ENCODE measurements at regions not wholly inside any gene's neighbourhood (a gene's known extent, or its start where the extent isn't known, plus 50 kb on each side); places are given as distances from the start of the nearest gene placed in this dataset.

- no peak for TF ChIP-seq CTCF (IDR thresholded peaks at IDR 0.05; ENCODE audit: poor library complexity, severe bottlenecking)
- no peaks in the 10 kb centered on the region for H3K9me3 ChIP-seq (ENCODE audit: severe bottlenecking)
- no peaks in the 10 kb centered on the region for H3K27me3 ChIP-seq (ENCODE audit: insufficient read depth, poor library complexity, severe bottlenecking)
- DNase-seq (ENCODE audit: low spot score) (no peak), ATAC-seq (ENCODE audit: low read depth) (no peak)
- H3K36me3 ChIP-seq (ENCODE audit: low read depth): no peaks in the 10 kb centered on the region
- no peak overlapping the region for H3K4me3 ChIP-seq (ENCODE audit: severe bottlenecking)
- H3K27ac ChIP-seq (ENCODE audit: poor library complexity, severe bottlenecking): no peak overlapping the region
- H3K4me1 ChIP-seq (ENCODE audit: insufficient read depth, poor library complexity, severe bottlenecking): no peaks in the 10 kb centered on the region
These were observed 375.2 kb downstream of the SHANK2 start for GRCh38 chr11:70877151-70877550.

DNA sequence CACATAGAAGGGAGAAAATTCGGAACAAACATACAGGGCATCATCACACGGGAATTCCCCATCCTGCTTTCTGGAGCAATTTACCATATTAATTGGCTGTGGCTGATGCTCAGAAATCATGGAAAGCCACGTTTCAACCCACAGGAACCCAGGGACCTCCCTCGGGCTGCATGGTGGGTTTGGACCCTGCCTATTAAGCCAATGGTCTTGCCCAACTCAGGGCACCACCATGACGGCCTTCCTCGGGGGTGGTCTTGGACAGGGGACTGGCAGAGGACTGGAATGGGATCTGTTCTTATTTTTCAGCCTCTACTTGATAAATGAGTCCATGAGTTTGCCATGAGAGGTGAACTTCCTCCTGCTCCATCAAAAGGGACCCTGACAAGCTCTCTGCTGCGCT lies 374.0 kb downstream of the SHANK2 start:
- Histone ChIP-seq H3K4me3 (ENCODE audit: severe bottlenecking) (no peak overlapping the region), H3K27me3 (ENCODE audit: insufficient read depth, poor library complexity, severe bottlenecking) (no peaks in the 10 kb centered on the region), H3K36me3 (ENCODE audit: low read depth) (no peaks in the 10 kb centered on the region), H3K27ac (ENCODE audit: poor library complexity, severe bottlenecking) (no peak overlapping the region), H3K9me3 (ENCODE audit: severe bottlenecking) (no peaks in the 10 kb centered on the region), H3K4me1 (ENCODE audit: insufficient read depth, poor library complexity, severe bottlenecking) (no peaks in the 10 kb centered on the region)
- no peak for TF ChIP-seq CTCF (IDR thresholded peaks at IDR 0.05; ENCODE audit: poor library complexity, severe bottlenecking)
- DNase-seq (ENCODE audit: low spot score) (no peak), ATAC-seq (ENCODE audit: low read depth) (no peak)

- no peak for TF ChIP-seq CTCF (IDR thresholded peaks at IDR 0.05; ENCODE audit: poor library complexity, severe bottlenecking)
- Histone ChIP-seq H3K36me3 (ENCODE audit: low read depth) (no peaks in the 10 kb centered on the region), H3K27ac (ENCODE audit: poor library complexity, severe bottlenecking) (no peak overlapping the region), H3K27me3 (ENCODE audit: insufficient read depth, poor library complexity, severe bottlenecking) (no peaks in the 10 kb centered on the region), H3K4me3 (ENCODE audit: severe bottlenecking) (no peak overlapping the region), H3K9me3 (ENCODE audit: severe bottlenecking) (no peaks in the 10 kb centered on the region), H3K4me1 (ENCODE audit: insufficient read depth, poor library complexity, severe bottlenecking) (no peaks in the 10 kb centered on the region)
- ATAC-seq (ENCODE audit: low read depth) (no peak), DNase-seq (ENCODE audit: low spot score) (no peak)
These were observed 372.6 kb downstream of the SHANK2 start for GRCh38 chr11:70879601-70880285.

DNA sequence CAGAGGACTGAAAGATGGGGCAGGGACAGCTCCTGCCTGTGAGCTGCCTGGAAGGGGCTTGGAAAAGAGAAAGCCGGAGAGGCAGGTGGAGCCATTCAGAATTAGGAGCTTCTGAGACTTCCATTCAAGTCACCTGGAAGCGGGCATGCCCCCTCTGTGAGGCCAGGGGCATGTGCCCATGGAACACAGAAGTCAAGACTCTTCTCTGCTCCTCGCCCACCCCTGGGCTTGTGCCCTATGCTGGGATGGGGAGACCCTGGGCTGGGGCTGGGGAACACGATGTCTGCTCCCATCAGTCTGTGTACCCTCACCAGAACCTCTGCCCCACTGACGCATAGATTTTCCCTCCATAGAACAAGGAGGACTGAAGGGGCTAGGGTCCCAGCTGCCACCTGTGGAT lies 372.0 kb downstream of the SHANK2 start:
- Histone ChIP-seq H3K4me3 (ENCODE audit: severe bottlenecking) (no peak overlapping the region), H3K4me1 (ENCODE audit: insufficient read depth, poor library complexity, severe bottlenecking) (no peaks in the 10 kb centered on the region), H3K27me3 (ENCODE audit: insufficient read depth, poor library complexity, severe bottlenecking) (no peaks in the 10 kb centered on the region), H3K36me3 (ENCODE audit: low read depth) (no peaks in the 10 kb centered on the region), H3K27ac (ENCODE audit: poor library complexity, severe bottlenecking) (no peak overlapping the region), H3K9me3 (ENCODE audit: severe bottlenecking) (no peaks in the 10 kb centered on the region)
- DNase-seq (ENCODE audit: low spot score) (no peak), ATAC-seq (ENCODE audit: low read depth) (no peak)
- no peak for TF ChIP-seq CTCF (IDR thresholded peaks at IDR 0.05; ENCODE audit: poor library complexity, severe bottlenecking)

- no peaks in the 10 kb centered on the region for H3K4me1 ChIP-seq (ENCODE audit: insufficient read depth, poor library complexity, severe bottlenecking)
- H3K27ac ChIP-seq (ENCODE audit: poor library complexity, severe bottlenecking): no peak overlapping the region
- TF ChIP-seq CTCF (IDR thresholded peaks at IDR 0.05; ENCODE audit: poor library complexity, severe bottlenecking): no peak
- DNase-seq (ENCODE audit: low spot score) (no peak), ATAC-seq (ENCODE audit: low read depth) (no peak)
- no peaks in the 10 kb centered on the region for H3K27me3 ChIP-seq (ENCODE audit: insufficient read depth, poor library complexity, severe bottlenecking)
- H3K9me3 ChIP-seq (ENCODE audit: severe bottlenecking): no peaks in the 10 kb centered on the region
- no peaks in the 10 kb centered on the region for H3K36me3 ChIP-seq (ENCODE audit: low read depth)
- H3K4me3 ChIP-seq (ENCODE audit: severe bottlenecking): no peak overlapping the region
These were observed 370.2 kb downstream of the SHANK2 start for GRCh38 chr11:70881948-70882715.

All from RWPE2 (cell line).